ENCODE measurements at regions not wholly inside any gene's neighbourhood (a gene's known extent, or its start where the extent isn't known, plus 50 kb on each side); places are given as distances from the start of the nearest gene placed in this dataset.

GRCh38 chr2:139835101-139835500 is 1054.9 kb upstream of the NXPH2 start:
- H2AFZ ChIP-seq (ENCODE audit: low read depth, low read length) = no peak overlapping the region
- no peaks in the 10 kb centered on the region for H4K20me1 ChIP-seq (ENCODE audit: insufficient read depth)
- H3K27ac ChIP-seq (ENCODE audit: low read length) = no peak overlapping the region
- H3K27me3 ChIP-seq (ENCODE audit: insufficient read depth, low read depth, low read length) = no peaks in the 10 kb centered on the region
- H3K4me2 ChIP-seq (ENCODE audit: low read length) = no peak overlapping the region
- TF ChIP-seq SMC3 (conservative IDR thresholded peaks at IDR 0.05; ENCODE audit: poor library complexity) (no peak), POLR2AphosphoS5 (IDR thresholded peaks at IDR 0.05) (no peak), TAF1 (IDR thresholded peaks at IDR 0.05; ENCODE audit: low read depth) (no peak), EZH2 (IDR thresholded peaks at IDR 0.05; ENCODE audit: borderline replicate concordance, insufficient read depth, low read length, poor library complexity, severe bottlenecking) (no peak), RAD21 (conservative IDR thresholded peaks at IDR 0.05) (no peak), MXI1 (conservative IDR thresholded peaks at IDR 0.05; ENCODE audit: poor library complexity, severe bottlenecking) (no peak), EP300 (conservative IDR thresholded peaks at IDR 0.05; ENCODE audit: poor library complexity, severe bottlenecking) (no peak), REST (IDR thresholded peaks at IDR 0.05; ENCODE audit: borderline replicate concordance) (no peak), CTCF (IDR thresholded peaks at IDR 0.05; ENCODE audit: poor library complexity, severe bottlenecking) (no peak)
- H3K9me2 ChIP-seq (ENCODE audit: insufficient read depth, low read length) = no peaks in the 10 kb centered on the region
- H3K79me2 ChIP-seq (replicated peaks; ENCODE audit: insufficient read depth, low read length) = no peaks in the 10 kb centered on the region
- no peaks in the 10 kb centered on the region for H3K9me3 ChIP-seq (ENCODE audit: low read length)
- H3K4me3 ChIP-seq (ENCODE audit: low read length) = no peak overlapping the region
- no peaks in the 10 kb centered on the region for H3K36me3 ChIP-seq (ENCODE audit: insufficient read depth, low read length)
- no peak overlapping the region for H3K9ac ChIP-seq (ENCODE audit: low read length)
- no peaks in the 10 kb centered on the region for H3F3A ChIP-seq (ENCODE audit: insufficient read depth, low read length, poor library complexity, severe bottlenecking)

- TF ChIP-seq POLR2AphosphoS5 (IDR thresholded peaks at IDR 0.05) = no peak
- TF ChIP-seq EZH2 (IDR thresholded peaks at IDR 0.05; ENCODE audit: borderline replicate concordance, insufficient read depth, low read length, poor library complexity, severe bottlenecking) = no peak
- TF ChIP-seq MXI1 (conservative IDR thresholded peaks at IDR 0.05; ENCODE audit: poor library complexity, severe bottlenecking) = no peak
- no peak for TF ChIP-seq REST (IDR thresholded peaks at IDR 0.05; ENCODE audit: borderline replicate concordance)
- TF ChIP-seq CTCF (IDR thresholded peaks at IDR 0.05; ENCODE audit: poor library complexity, severe bottlenecking) = no peak
- TF ChIP-seq RAD21 (conservative IDR thresholded peaks at IDR 0.05) = no peak
- TF ChIP-seq SMC3 (conservative IDR thresholded peaks at IDR 0.05; ENCODE audit: poor library complexity) = no peak
- no peak for TF ChIP-seq TAF1 (IDR thresholded peaks at IDR 0.05; ENCODE audit: low read depth)
- no peak for TF ChIP-seq EP300 (conservative IDR thresholded peaks at IDR 0.05; ENCODE audit: poor library complexity, severe bottlenecking)
- Histone ChIP-seq H3K4me2 (ENCODE audit: low read length) (no peak overlapping the region), H3K27ac (ENCODE audit: low read length) (no peak overlapping the region), H3K9me2 (ENCODE audit: insufficient read depth, low read length) (no peaks in the 10 kb centered on the region), H2AFZ (ENCODE audit: low read depth, low read length) (no peak overlapping the region), H3K9ac (ENCODE audit: low read length) (no peak overlapping the region), H3K79me2 (replicated peaks; ENCODE audit: insufficient read depth, low read length) (no peaks in the 10 kb centered on the region), H3K27me3 (ENCODE audit: insufficient read depth, low read depth, low read length) (no peaks in the 10 kb centered on the region), H4K20me1 (ENCODE audit: insufficient read depth) (no peaks in the 10 kb centered on the region), H3K36me3 (ENCODE audit: insufficient read depth, low read length) (no peaks in the 10 kb centered on the region), H3K4me3 (ENCODE audit: low read length) (no peak overlapping the region), H3K9me3 (ENCODE audit: low read length) (no peaks in the 10 kb centered on the region), H3F3A (ENCODE audit: insufficient read depth, low read length, poor library complexity, severe bottlenecking) (no peaks in the 10 kb centered on the region)
Observed at GRCh38 chr2:139828011-139828410, 1047.8 kb upstream of the NXPH2 start.
